WTC11 (cell line): ENCODE measurements at regions not wholly inside any gene's neighbourhood (a gene's known extent, or its start where the extent isn't known, plus 50 kb on each side); places are given as distances from the start of the nearest gene placed in this dataset.

Source experiments
- AFF4 ChIP-seq: sonication (generic); formaldehyde crosslinking; IDR thresholded peaks from 2 replicates; pipeline ENCODE4 v1.8.1; 2023; ENCODE audit warnings: mild to moderate bottlenecking, missing genetic modification reagents, borderline replicate concordance
- CREB1 ChIP-seq: sonication (generic); formaldehyde crosslinking; IDR thresholded peaks from 2 replicates; pipeline ENCODE4 v1.8.0; 2023; ENCODE audit warnings: mild to moderate bottlenecking, missing genetic modification reagents
- FOXK1 ChIP-seq: sonication (generic); formaldehyde crosslinking; IDR thresholded peaks from 2 replicates; pipeline ENCODE4 v1.8.0; 2022; ENCODE audit warnings: mild to moderate bottlenecking, moderate library complexity, missing genetic modification reagents
- GABPB1 ChIP-seq: sonication (generic); formaldehyde crosslinking; IDR thresholded peaks from 2 replicates; pipeline ENCODE4 v1.8.1; 2023; ENCODE audit warnings: mild to moderate bottlenecking, missing genetic modification reagents
- SP1 ChIP-seq: sonication (generic); formaldehyde crosslinking; conservative IDR thresholded peaks from 2 replicates; pipeline ENCODE4 v1.8.1; 2022; ENCODE audit warnings: missing genetic modification reagents
- TEAD1 ChIP-seq: sonication (generic); formaldehyde crosslinking; IDR thresholded peaks from 2 replicates; pipeline ENCODE4 v1.8.0; 2022; ENCODE audit warnings: mild to moderate bottlenecking, missing genetic modification reagents
- ZBTB21 ChIP-seq: sonication (generic); formaldehyde crosslinking; IDR thresholded peaks from 2 replicates; pipeline ENCODE4 v1.8.1; 2023; ENCODE audit warnings: mild to moderate bottlenecking, missing genetic modification reagents, borderline replicate concordance
- ZNF671 ChIP-seq: fragments of 250-450 bp; sonication (Bioruptor Pico); IDR thresholded peaks from 2 replicates; pipeline ENCODE4 v1.8.0; 2021; ENCODE audit warnings: mild to moderate bottlenecking
- TF ChIP-seq, protein P1 (sequence below): fragments of 200-600 bp; IDR thresholded peaks from 2 replicates; pipeline ENCODE4 v1.8.0; 2022; ENCODE audit warnings: antibody characterized with exemption
- TF ChIP-seq, protein P2 (sequence below): sonication (generic); formaldehyde crosslinking; IDR thresholded peaks from 2 replicates; pipeline ENCODE4 v1.8.1; 2022; ENCODE audit warnings: low read depth, mild to moderate bottlenecking, moderate library complexity, missing genetic modification reagents, borderline replicate concordance
- TF ChIP-seq, protein P3 (sequence below): sonication (generic); formaldehyde crosslinking; IDR thresholded peaks from 2 replicates; pipeline ENCODE4 v1.8.1; 2022; ENCODE audit warnings: mild to moderate bottlenecking, missing genetic modification reagents, moderate library complexity, borderline replicate concordance

DNA sequence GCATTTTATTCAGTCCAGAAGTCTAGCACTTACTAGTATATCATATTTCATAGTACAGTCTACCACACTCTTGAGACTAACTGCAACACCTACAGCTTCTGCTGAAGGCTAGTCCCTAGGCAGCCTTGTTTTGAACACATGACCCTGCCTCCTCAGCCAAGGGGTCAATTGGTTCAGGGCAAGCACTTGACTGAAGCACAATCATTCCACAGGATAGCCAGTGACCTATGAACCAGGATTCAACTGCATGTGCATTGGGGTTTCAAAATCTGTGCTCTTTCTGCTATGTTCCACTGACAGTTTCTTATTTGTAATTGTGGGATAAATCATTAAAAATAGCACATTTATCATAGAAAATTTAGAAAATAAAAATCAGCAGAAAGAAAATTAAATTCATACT, 186.8 kb downstream of the TMEM161B start:
- TF ChIP-seq, protein P1, sequence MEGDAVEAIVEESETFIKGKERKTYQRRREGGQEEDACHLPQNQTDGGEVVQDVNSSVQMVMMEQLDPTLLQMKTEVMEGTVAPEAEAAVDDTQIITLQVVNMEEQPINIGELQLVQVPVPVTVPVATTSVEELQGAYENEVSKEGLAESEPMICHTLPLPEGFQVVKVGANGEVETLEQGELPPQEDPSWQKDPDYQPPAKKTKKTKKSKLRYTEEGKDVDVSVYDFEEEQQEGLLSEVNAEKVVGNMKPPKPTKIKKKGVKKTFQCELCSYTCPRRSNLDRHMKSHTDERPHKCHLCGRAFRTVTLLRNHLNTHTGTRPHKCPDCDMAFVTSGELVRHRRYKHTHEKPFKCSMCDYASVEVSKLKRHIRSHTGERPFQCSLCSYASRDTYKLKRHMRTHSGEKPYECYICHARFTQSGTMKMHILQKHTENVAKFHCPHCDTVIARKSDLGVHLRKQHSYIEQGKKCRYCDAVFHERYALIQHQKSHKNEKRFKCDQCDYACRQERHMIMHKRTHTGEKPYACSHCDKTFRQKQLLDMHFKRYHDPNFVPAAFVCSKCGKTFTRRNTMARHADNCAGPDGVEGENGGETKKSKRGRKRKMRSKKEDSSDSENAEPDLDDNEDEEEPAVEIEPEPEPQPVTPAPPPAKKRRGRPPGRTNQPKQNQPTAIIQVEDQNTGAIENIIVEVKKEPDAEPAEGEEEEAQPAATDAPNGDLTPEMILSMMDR, result no peak
- TF ChIP-seq, protein P2, sequence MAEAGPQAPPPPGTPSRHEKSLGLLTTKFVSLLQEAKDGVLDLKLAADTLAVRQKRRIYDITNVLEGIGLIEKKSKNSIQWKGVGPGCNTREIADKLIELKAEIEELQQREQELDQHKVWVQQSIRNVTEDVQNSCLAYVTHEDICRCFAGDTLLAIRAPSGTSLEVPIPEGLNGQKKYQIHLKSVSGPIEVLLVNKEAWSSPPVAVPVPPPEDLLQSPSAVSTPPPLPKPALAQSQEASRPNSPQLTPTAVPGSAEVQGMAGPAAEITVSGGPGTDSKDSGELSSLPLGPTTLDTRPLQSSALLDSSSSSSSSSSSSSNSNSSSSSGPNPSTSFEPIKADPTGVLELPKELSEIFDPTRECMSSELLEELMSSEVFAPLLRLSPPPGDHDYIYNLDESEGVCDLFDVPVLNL (CRISPR knock-in tag), result no peak
- TF ChIP-seq GABPB1 (CRISPR knock-in tag) (no peak), TEAD1 (no peak), ZNF671 (CRISPR knock-in tag) (no peak), CREB1 (CRISPR knock-in tag) (no peak), FOXK1 (no peak), AFF4 (CRISPR knock-in tag) (no peak), SP1 (CRISPR knock-in tag) (no peak), ZBTB21 (CRISPR knock-in tag) (no peak)
- TF ChIP-seq, protein P3, sequence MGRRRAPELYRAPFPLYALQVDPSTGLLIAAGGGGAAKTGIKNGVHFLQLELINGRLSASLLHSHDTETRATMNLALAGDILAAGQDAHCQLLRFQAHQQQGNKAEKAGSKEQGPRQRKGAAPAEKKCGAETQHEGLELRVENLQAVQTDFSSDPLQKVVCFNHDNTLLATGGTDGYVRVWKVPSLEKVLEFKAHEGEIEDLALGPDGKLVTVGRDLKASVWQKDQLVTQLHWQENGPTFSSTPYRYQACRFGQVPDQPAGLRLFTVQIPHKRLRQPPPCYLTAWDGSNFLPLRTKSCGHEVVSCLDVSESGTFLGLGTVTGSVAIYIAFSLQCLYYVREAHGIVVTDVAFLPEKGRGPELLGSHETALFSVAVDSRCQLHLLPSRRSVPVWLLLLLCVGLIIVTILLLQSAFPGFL (CRISPR knock-in tag), result no peak
